ENCODE measurements at regions not wholly inside any gene's neighbourhood (a gene's known extent, or its start where the extent isn't known, plus 50 kb on each side); places are given as distances from the start of the nearest gene placed in this dataset.

- no peak for DNase-seq (ENCODE audit: low read depth)
Measured at GRCh38 chr2:217749008-217749407, 253.8 kb downstream of the TNS1 start.

GRCh38 chr2:217746808-217747207 is 256.0 kb downstream of the TNS1 start:
- DNase-seq (ENCODE audit: low read depth): no peak

GRCh38 chr2:217743966-217744761 is 258.6 kb downstream of the TNS1 start:
- DNase-seq (ENCODE audit: low read depth): no peak

- DNase-seq (ENCODE audit: low read depth): no peak
Measured at GRCh38 chr2:217743407-217743806, 259.4 kb downstream of the TNS1 start.

DNA sequence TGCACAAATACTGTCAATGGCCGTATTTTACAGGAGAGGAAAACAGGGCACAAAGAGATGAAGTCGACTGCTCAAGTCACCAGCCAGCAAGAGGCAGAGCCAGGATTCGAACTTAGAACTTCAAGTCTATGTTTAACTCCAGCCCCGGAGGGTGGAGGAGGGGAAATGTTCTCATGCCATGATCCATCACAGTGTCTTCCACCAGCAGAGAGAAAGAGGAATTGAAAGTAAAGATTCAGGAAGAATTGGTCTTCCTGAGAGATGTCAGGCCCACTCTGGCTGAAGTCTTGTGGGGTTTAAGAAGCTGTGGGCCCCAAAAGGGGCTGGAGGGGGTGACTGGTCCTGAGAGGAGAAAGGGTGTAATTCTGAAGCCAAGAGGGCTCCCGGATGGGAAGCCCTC is 260.0 kb downstream of the TNS1 start:
- DNase-seq (ENCODE audit: low read depth): no peak

DNA sequence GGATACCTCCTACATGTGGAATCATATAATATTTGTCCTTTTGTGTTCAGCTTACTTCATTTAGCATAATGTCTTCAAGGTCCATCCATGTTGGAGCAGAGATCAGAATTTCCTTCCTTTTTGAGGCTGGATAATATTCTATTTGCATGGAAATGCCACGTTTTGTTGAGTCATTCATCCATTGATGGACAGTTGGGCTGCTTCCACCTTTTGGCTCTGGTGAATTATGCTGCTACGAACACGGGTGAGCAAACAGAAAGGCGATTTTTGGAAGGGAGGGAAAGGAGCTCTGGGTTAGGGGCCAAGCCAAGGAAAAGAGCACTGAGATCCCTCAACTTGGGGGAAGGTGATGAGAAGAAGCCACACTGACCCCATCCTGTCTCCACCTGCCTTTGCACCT is 260.5 kb downstream of the TNS1 start:
- DNase-seq (ENCODE audit: low read depth): no peak

- no peak for DNase-seq (ENCODE audit: low read depth)
Measured at GRCh38 chr2:217741381-217741955, 261.3 kb downstream of the TNS1 start.

DNA sequence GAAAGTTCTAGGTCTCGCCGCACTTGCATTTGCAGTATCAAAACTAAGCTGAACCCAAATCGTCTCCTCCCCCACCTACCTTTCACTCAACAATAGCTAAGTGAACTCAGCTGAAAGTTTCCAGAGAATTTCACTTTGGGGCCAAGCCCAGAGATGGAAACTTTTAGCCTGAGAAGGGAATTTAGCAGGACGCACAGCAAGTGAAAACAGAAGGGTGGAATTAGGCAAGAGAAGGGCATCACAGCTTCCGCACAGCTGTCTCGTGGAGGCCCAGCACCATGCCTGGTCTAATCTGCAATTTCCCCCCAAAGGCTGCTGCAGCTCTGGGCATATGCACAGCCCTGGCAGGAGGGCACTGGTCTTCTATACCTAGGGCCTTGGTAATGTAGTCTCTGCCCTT is 262.0 kb downstream of the TNS1 start:
- DNase-seq (ENCODE audit: low read depth): no peak

GRCh38 chr2:217740178-217740577 is 262.6 kb downstream of the TNS1 start:
- no peak for DNase-seq (ENCODE audit: low read depth)

DNA sequence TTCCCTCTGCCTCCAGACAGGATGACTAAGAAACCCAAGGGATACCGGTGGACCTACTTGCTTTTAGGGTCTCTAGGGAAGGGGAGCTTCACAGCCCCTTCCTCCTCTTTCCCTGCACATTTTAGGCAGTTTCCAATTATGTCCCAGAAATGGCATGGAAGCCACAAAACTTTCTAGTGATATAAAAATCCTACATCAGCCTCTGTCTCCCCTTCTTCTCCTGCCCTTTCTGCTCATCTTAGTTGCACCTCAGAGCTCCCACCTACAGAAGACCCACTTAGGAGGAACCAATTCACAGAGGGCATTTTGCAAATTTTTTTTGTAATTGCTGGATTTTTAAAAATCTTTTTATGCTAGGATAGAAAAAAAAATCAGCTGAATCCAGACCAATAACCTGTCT is 263.1 kb downstream of the TNS1 start:
- no peak for DNase-seq (ENCODE audit: low read depth)

DNA sequence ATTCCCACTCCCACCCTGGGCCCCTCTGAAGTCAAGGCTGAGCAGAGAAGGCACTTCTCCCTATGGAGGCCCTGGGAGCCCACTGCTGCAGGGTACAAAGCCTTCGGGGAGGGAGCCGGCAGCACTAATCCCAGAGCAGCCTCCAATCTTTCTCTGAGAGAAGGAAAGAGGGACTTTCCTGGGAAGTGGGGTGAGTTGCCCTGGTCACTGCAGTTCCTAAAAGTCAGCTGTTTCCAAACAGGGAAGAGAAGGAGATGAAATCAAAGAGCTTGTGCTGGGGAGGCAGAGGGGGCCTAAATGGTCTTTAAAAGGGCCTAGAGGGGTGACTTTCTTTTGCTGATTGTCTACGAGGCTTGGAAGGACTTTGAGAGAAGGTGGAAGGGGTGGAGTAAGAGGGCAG is 264.7 kb downstream of the TNS1 start:
- no peak for DNase-seq (ENCODE audit: low read depth)

GRCh38 chr2:217736776-217737550 is 265.8 kb downstream of the TNS1 start:
- no peak for DNase-seq (ENCODE audit: low read depth)

GRCh38 chr2:217735899-217736298 is 266.9 kb downstream of the TNS1 start:
- no peak for DNase-seq (ENCODE audit: low read depth)

DNA sequence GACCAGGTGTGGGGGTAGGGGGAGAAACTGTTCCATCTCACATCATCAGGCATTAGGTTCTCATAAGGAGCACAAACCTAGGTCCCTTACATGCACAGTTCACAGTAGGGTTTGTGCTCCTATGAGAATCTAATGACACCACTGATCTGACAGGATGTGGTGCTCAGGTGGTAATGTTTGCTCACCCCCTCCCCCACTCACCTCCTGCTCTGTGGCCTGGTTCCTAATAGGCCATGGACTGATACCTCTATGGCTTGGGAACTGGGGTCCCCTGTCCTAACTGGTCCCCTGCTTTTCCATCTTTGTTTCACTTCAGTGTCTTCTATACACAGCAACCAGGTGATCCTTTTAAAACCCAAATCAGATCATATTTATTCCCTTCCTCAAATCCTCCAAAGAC is 267.8 kb downstream of the TNS1 start:
- no peak for DNase-seq (ENCODE audit: low read depth)

- no peak for DNase-seq (ENCODE audit: low read depth)
Measured at GRCh38 chr2:217733461-217733860, 269.3 kb downstream of the TNS1 start.

DNA sequence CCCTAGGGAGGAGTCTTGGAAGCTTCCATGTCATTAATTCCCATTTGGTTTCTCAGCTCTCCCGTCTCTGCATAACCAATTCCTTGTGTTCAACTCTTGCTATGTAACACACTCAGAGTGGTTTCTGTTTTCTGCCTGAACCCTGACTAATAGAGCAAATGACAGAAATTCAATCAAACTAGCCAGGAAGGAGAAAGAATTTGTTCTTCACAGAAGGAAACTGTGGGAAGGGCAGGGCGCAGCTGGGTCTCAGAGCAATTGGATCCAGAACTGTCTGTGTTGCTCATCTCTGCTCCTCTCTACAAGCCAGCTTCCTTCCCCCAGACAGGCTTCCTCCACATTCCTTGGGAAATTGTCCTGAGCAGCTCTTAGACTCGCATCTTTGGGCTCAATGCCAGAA is 269.8 kb downstream of the TNS1 start:
- DNase-seq (ENCODE audit: low read depth): no peak

GRCh38 chr2:217731805-217732204 is 271.0 kb downstream of the TNS1 start:
- DNase-seq (ENCODE audit: low read depth): no peak

DNA sequence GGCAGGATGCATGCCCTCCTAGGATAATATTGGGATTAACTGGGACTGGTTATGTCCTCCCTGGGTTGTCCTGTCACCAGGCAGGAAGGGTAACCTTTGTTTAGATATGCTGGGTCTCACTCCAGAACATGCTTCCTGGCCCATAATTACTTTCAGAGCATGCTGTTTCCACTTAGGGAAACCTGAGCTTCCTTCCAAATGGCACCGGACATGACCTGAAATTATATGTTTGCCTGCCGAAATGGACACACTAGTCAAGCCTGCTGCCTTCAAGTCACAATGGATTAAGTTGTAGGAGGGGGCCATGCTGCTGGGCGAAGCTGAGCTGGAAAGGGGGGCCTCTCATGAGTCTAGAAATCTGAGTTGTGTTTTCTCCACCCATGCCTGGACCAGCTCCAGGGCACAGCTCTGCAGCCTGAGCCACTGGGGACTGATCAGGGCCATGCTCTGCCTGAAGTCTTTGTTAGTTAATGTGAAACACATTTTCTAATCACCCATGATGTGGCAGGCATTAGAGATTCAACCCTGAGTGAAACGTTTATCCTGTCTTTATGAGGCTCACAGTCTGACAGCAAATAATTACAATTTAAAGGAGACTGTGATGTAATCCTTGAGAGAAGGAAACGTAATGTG is 273.3 kb downstream of the TNS1 start:
- DNase-seq (ENCODE audit: low read depth): no peak

GRCh38 chr2:217727801-217728200 is 275.0 kb downstream of the TNS1 start:
- DNase-seq (ENCODE audit: low read depth): no peak

GRCh38 chr2:217725409-217725808 is 277.4 kb downstream of the TNS1 start:
- DNase-seq (ENCODE audit: low read depth): no peak

- no peak for DNase-seq (ENCODE audit: low read depth)
Measured at GRCh38 chr2:217724471-217724870, 278.3 kb downstream of the TNS1 start.

DNA sequence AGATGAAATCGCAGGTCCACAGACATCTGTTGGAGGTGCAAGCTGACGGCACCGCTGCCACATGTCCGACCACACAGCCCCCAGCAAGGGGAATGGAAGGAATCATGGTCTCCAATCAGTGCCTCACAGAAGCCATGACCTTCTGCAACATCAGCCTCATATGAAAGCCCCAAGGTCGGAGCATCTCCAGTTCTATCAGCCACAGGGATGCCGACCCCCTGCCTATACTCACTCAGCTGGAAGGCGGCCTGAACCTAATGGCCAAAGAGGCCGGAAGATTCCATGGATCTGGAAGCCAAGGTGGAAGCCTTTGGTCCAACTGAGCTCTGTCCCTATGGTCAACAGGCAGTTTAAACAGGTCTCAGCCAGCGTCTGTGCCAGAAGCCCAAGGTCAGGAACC is 278.8 kb downstream of the TNS1 start:
- no peak for DNase-seq (ENCODE audit: low read depth)
